22Rv1 (cell line): ENCODE measurements at regions not wholly inside any gene's neighbourhood (a gene's known extent, or its start where the extent isn't known, plus 50 kb on each side); places are given as distances from the start of the nearest gene placed in this dataset.
"Not testable (repeated sequence)": the region's sequence is repeated elsewhere in the genome, so short reads cannot be mapped to it uniquely, and the experiment has no call there.

Experiments used
- H3K27ac ChIP-seq: fragments of 450-650 bp; 2 replicates; pipeline ENCODE4 v1.5.1; 2017
- CTCF ChIP-seq: fragments of 450-650 bp; IDR thresholded peaks from 2 replicates; pipeline ENCODE4 v1.5.1; 2017; ENCODE audit warnings: mild to moderate bottlenecking
- ZFX ChIP-seq: fragments of 450-650 bp; IDR thresholded peaks from 2 replicates; pipeline ENCODE4 v1.6.1; 2017; ENCODE audit warnings: antibody characterized with exemption, borderline replicate concordance

GRCh38 chr14:59018978-59019377, 169.5 kb upstream of the DAAM1 start:
- no peak for TF ChIP-seq ZFX
- no peak overlapping the region for H3K27ac ChIP-seq

GRCh38 chr14:59020382-59020781, 168.1 kb upstream of the DAAM1 start:
- peak; percentile 78 for TF ChIP-seq CTCF
- no peak for TF ChIP-seq ZFX
- no peak overlapping the region for H3K27ac ChIP-seq

GRCh38 chr14:59022144-59022543, 166.3 kb upstream of the DAAM1 start:
- no peak overlapping the region for H3K27ac ChIP-seq
- no peak for TF ChIP-seq ZFX
- TF ChIP-seq CTCF = peak; percentile 75

- TF ChIP-seq CTCF = no peak
- TF ChIP-seq ZFX = no peak
- H3K27ac ChIP-seq = no peak overlapping the region
Observed at GRCh38 chr14:59026081-59026480, 162.4 kb upstream of the DAAM1 start.

GRCh38 chr14:59026640-59027039, 161.8 kb upstream of the DAAM1 start:
- not testable (repeated sequence) for H3K27ac ChIP-seq

- no peak overlapping the region for H3K27ac ChIP-seq
- TF ChIP-seq ZFX (no peak), CTCF (peak; percentile 96)
Observed at GRCh38 chr14:59028476-59029202, 159.8 kb upstream of the DAAM1 start.

GRCh38 chr14:59032826-59033225, 155.6 kb upstream of the DAAM1 start:
- H3K27ac ChIP-seq = no peak overlapping the region
- no peak for TF ChIP-seq CTCF
- TF ChIP-seq ZFX = no peak

- no peak overlapping the region for H3K27ac ChIP-seq
- TF ChIP-seq ZFX = no peak
- TF ChIP-seq CTCF = no peak
Observed at GRCh38 chr14:59036134-59036533, 152.3 kb upstream of the DAAM1 start.
